ENCODE measurements at regions not wholly inside any gene's neighbourhood (a gene's known extent, or its start where the extent isn't known, plus 50 kb on each side); places are given as distances from the start of the nearest gene placed in this dataset.
"Not testable (repeated sequence)": the region's sequence is repeated elsewhere in the genome, so short reads cannot be mapped to it uniquely, and the experiment has no call there.

DNA sequence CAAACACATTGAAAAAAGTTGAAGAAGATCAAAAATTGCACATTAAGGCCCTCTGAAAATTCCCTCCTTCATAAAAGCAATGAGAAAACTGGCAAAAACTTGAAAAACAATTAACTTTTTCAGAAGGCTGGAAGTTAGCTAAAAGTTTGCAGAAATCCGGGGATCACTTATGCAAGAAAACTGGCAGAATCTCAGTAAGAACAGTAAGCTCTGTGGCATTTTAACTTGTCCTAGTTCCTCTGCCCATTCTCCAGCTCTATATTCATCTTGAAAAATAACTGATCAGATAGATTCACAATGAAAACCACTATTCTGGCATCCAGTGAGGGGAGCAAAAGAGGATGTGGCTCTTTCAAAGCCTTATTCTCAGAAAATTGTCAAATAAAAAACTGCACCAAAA is 566.8 kb downstream of the NTRK3 start:
- H3K4me1 Mint-ChIP-seq, result no peaks in the 10 kb centered on the region
- intact Hi-C loops (cut with DNase I, micrococcal nuclease), result no loop called here
- ChIA-PET POLR2A (no interaction called here), CTCF (no interaction called here)
- H3K36me3 Mint-ChIP-seq (ENCODE audit: low read depth), result no peaks in the 10 kb centered on the region
- H3K27me3 Mint-ChIP-seq, result no peaks in the 10 kb centered on the region
- DNase-seq (no peak), ATAC-seq (no peak)
- H3K27ac Mint-ChIP-seq, result no peak overlapping the region
- H3K9me3 Mint-ChIP-seq (ENCODE audit: low read depth), result no peaks in the 10 kb centered on the region
- H3K4me3 Mint-ChIP-seq, result no peak overlapping the region

DNA sequence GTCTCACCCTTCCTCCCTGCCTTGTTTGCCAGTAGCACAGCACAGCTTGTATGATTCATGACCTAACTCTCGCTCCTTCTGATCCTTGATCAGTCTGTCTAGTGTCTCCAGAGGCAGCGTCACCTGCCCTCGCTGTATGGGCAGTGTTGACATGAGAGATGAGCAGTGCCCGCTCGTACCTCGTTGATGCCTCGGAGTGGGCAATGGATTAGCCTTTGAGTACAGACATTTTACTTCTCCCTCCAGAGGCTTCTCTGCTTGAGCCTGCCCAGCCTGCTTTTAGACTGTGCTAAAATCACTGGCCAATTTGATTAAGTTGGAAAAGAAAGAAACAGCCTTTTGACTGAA is 569.0 kb downstream of the NTRK3 start:
- Mint-ChIP-seq H3K4me1 (peaks cover under 1% of the 10 kb centered on the region), H3K4me3 (no peak overlapping the region), H3K9me3 (ENCODE audit: low read depth) (peaks cover 2% of the 10 kb centered on the region), H3K27ac (no peak overlapping the region), H3K36me3 (ENCODE audit: low read depth) (no peaks in the 10 kb centered on the region), H3K27me3 (peaks cover 2% of the 10 kb centered on the region)
- intact Hi-C loops (cut with DNase I, micrococcal nuclease), result no loop called here
- ATAC-seq (no peak), DNase-seq (no peak)
- ChIA-PET CTCF (no interaction called here), POLR2A (no interaction called here)

DNA sequence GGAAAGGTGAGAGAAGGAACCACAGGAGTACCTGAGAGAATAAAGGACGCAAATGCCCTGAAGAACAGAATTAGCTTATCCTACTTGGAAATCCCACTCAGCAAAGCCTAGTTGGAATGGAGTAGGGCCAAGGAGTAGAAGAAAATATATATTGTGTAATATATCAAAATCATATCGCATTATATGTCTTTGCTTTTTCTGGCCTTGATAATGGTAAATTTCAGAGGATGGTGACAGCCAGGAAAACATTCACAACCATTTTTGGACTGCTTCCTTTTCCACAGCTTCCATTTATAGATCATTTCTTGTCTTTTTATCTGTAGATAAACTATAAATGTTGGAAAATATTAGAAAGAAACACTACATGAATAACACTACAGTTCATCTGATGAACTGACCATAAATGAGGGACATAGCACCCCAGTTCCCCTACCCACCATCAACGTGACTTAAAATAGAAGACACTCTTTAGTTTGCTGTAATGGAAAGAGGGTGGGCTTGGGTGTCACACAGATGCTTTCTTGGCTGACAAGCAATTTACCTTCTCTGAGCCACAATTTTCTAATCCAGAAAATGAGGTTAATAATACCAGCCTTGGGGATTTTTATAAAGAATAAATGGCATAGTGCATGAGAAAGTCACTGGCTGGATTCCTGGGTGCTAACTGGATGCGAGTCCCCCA is 569.6 kb downstream of the NTRK3 start:
- H3K9me3 Mint-ChIP-seq (ENCODE audit: low read depth), result peaks cover 2% of the 10 kb centered on the region
- DNase-seq (no peak), ATAC-seq (no peak)
- H3K4me1 Mint-ChIP-seq, result peaks cover 6% of the 10 kb centered on the region
- CTCF ChIA-PET, result no interaction called here
- H3K27me3 Mint-ChIP-seq, result peaks cover 2% of the 10 kb centered on the region
- no peaks in the 10 kb centered on the region for H3K36me3 Mint-ChIP-seq (ENCODE audit: low read depth)
- POLR2A ChIA-PET, result no interaction called here
- intact Hi-C loops (cut with DNase I, micrococcal nuclease), result no loop called here
- no peak overlapping the region for H3K27ac Mint-ChIP-seq
- no peak overlapping the region for H3K4me3 Mint-ChIP-seq

DNA sequence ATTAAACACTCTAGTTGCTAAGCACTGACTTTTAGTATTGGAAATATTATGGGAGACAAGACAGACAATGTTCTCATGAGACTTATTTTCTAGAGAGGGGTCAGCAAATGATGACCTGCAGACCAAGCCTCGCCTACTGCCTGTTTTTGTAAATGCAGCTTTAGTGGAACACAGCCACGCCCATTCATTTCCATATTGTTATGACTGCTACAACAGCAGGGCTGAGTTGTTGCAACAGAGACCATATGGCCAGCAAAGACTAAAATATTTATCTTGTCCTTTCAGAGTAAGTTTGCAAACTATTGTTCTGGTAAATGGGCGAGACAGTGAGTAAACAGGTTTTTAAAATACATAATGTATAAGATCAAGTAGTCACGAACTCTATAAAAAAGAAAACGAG is 570.2 kb downstream of the NTRK3 start:
- Mint-ChIP-seq H3K27me3 (peaks cover 2% of the 10 kb centered on the region), H3K4me3 (no peak overlapping the region), H3K27ac (no peak overlapping the region), H3K9me3 (ENCODE audit: low read depth) (peaks cover 2% of the 10 kb centered on the region), H3K4me1 (peaks cover 10% of the 10 kb centered on the region), H3K36me3 (ENCODE audit: low read depth) (no peaks in the 10 kb centered on the region)
- ChIA-PET CTCF (no interaction called here), POLR2A (no interaction called here)
- intact Hi-C loops (cut with DNase I, micrococcal nuclease), result no loop called here
- no peak for ATAC-seq
- DNase-seq, result no peak

DNA sequence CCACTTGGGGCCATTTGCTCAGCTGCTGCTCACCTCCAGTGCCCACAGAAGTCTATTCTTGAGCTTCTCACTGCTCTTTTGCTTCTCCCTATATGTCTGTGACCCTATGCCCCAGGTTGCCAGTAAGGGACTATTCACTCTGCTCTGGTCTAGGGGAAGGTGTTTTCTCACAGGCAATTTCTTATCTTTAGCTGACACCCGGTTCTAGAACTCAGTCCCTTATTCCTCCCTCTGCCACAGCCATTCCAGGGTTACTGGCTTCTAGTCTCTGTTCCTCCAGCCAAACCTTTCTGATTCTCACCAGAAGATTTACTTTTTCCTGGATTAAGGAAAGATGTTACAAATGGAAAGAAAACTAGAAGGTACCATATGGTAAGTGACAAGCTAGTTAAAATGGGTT is 574.0 kb downstream of the NTRK3 start:
- Mint-ChIP-seq H3K27me3 (peaks cover 2% of the 10 kb centered on the region), H3K27ac (no peak overlapping the region), H3K36me3 (ENCODE audit: low read depth) (peaks cover 2% of the 10 kb centered on the region), H3K4me3 (no peak overlapping the region), H3K9me3 (ENCODE audit: low read depth) (peaks cover 11% of the 10 kb centered on the region), H3K4me1 (peaks cover 14% of the 10 kb centered on the region)
- ChIA-PET CTCF (no interaction called here), POLR2A (no interaction called here)
- intact Hi-C loops (cut with DNase I, micrococcal nuclease), result no loop called here
- no peak for ATAC-seq
- no peak for DNase-seq

DNA sequence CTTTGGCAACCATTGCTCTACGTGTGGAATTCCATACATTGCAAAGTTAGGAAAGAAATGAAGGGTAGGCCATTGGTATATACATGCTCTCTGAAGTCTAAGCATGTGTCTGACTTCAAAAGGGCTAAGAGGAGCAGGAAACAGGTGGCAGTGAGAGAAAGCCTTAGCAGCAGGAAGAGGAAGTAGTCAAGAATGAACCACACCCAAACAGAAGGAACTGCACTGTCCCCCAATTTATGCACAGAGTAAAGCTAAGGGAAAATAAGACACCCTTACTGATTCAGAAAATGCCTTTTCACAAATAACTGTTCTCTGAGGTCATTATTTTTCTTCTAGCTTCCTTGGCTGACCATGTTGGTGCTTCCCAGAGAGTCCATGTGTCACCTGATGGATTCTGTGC is 575.4 kb downstream of the NTRK3 start:
- POLR2A ChIA-PET, result no interaction called here
- ATAC-seq (no peak), DNase-seq (no peak)
- CTCF ChIA-PET, result no interaction called here
- no peak overlapping the region for H3K27ac Mint-ChIP-seq
- H3K27me3 Mint-ChIP-seq, result peaks cover 2% of the 10 kb centered on the region
- peaks cover 14% of the 10 kb centered on the region for H3K4me1 Mint-ChIP-seq
- intact Hi-C loops (cut with DNase I, micrococcal nuclease), result no loop called here
- peaks cover 18% of the 10 kb centered on the region for H3K9me3 Mint-ChIP-seq (ENCODE audit: low read depth)
- H3K36me3 Mint-ChIP-seq (ENCODE audit: low read depth), result peaks cover 8% of the 10 kb centered on the region
- no peak overlapping the region for H3K4me3 Mint-ChIP-seq

DNA sequence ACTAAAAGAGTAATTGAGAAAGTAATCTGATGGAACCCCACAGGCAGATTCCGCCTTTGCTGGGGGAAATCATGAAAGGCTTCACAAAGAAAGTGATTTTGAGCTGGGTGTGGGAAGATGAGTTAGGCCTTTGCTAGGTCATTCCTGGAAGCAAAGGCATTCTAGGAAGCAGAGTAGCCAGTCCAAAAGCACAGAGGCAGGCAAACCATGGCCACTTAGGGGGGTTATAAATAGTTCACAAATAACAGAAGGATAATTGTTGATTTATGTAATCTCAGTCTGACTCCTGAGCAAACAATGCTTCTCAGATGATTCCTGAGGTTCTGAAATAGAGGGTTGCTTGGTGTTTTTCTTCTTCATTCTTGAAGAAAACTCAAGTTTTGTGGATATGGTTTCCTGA is 576.3 kb downstream of the NTRK3 start:
- Mint-ChIP-seq H3K4me1 (peaks cover 14% of the 10 kb centered on the region), H3K4me3 (no peak overlapping the region), H3K9me3 (ENCODE audit: low read depth) (peaks cover 22% of the 10 kb centered on the region), H3K27me3 (peaks cover 2% of the 10 kb centered on the region), H3K36me3 (ENCODE audit: low read depth) (peaks cover 8% of the 10 kb centered on the region), H3K27ac (no peak overlapping the region)
- CTCF ChIA-PET, result no interaction called here
- POLR2A ChIA-PET, result no interaction called here
- DNase-seq, result no peak
- ATAC-seq, result no peak
- intact Hi-C loops (cut with DNase I, micrococcal nuclease), result no loop called here

DNA sequence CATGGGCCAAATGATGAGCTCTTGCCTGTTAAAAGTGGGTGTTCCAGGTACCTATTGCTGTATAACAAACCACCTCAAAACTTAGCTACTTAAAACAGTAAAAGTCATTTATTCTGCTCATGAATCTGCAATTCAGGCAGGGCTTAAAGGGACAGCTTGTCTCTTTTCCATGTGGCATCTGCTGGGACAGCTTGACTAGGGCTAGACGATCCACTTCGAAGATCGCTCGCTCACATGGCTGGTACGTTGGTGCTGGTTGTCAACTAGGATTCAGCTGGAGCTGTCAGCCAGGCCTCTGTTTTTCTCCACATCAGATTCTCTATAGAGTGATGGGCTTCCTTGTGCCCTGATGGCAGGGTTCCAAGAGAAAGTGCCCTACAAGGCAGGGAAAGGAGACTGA is 581.3 kb downstream of the NTRK3 start:
- no peak for ATAC-seq
- CTCF ChIA-PET, result no interaction called here
- Mint-ChIP-seq H3K4me3 (no peak overlapping the region), H3K27me3 (peaks cover 4% of the 10 kb centered on the region), H3K4me1 (no peaks in the 10 kb centered on the region), H3K36me3 (ENCODE audit: low read depth) (peaks cover 8% of the 10 kb centered on the region), H3K9me3 (ENCODE audit: low read depth) (peaks cover 21% of the 10 kb centered on the region), H3K27ac (no peak overlapping the region)
- POLR2A ChIA-PET, result no interaction called here
- DNase-seq, result no peak
- intact Hi-C loops (cut with DNase I, micrococcal nuclease), result no loop called here

DNA sequence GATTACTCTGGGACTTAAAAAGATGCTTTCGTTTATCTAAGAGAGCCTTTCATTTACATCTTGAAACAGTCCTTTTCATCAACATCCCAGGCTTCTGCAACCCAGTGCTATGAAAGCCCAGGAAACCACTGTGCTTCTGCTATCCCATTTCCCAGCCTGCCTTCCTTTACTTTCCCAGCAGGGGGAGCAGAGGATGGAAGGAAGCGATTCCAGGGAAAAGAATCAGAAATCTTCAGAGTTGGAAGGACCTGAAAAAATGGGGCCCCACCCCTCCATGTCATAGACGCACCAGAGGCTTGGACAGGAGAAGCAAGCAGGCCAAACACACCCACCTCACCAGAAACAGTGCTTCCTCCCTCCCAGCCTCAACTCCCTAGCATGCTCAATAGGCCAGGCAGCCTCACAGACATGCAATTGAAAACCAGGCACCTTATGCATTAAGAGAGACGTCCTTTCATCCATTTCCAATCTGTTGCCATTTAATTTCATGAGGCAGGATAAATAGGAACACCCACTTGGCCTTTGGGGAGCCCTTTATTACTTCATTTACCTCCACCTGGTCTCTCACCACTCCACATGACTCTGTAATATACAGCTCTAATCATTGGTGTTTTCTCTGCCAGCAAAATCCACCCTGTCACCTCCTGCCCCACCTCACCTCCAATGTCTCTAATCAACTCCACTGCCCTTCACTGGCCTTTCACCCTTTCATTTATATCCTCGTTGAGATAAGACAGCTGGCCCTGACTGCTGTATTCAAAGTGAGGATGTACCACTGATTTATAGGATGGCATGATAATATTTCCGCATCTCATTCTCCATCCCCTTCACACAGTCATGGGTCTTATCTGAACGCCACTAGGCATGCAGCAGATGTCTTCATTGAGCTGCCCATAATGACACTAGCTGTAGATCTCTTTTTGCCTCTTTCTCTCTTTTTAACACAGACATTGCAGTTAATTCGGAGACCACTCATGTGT is 583.9 kb downstream of the NTRK3 start:
- H3K4me3 Mint-ChIP-seq, result no peak overlapping the region
- intact Hi-C loops (cut with DNase I, micrococcal nuclease), result no loop called here
- POLR2A ChIA-PET, result no interaction called here

DNA sequence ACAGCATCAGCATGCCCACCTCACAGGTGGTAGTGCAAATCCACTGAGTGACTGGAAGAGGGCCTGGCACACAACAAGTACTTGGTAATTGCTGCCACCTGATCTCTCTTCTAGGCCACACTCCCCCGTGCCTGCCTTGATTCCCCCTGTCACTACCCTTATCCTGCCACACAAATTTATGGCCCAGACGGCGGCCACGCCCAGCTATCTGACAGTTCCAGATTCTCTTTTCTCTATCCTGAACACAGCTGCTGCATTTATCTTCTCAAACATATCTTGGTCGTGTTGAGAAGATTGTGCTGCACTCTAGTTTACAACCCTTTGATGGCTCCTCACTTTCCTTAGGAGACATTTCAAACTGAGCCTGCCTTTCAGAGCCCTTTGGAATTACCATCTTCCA is 585.2 kb downstream of the NTRK3 start:
- ATAC-seq (no peak), DNase-seq (no peak)
- ChIA-PET POLR2A (no interaction called here), CTCF (no interaction called here)
- H3K4me1 Mint-ChIP-seq, result no peaks in the 10 kb centered on the region
- no peak overlapping the region for H3K4me3 Mint-ChIP-seq
- intact Hi-C loops (cut with DNase I, micrococcal nuclease), result no loop called here
- peaks cover 12% of the 10 kb centered on the region for H3K9me3 Mint-ChIP-seq (ENCODE audit: low read depth)
- no peaks in the 10 kb centered on the region for H3K36me3 Mint-ChIP-seq (ENCODE audit: low read depth)
- no peak overlapping the region for H3K27ac Mint-ChIP-seq
- peaks cover 4% of the 10 kb centered on the region for H3K27me3 Mint-ChIP-seq

More for the DNA sequence above, 583.9 kb downstream of the NTRK3 start:
- Mint-ChIP-seq H3K4me1 (no peaks in the 10 kb centered on the region), H3K27ac (no peak overlapping the region), H3K9me3 (ENCODE audit: low read depth) (peaks cover 19% of the 10 kb centered on the region), H3K27me3 (peaks cover 4% of the 10 kb centered on the region), H3K36me3 (ENCODE audit: low read depth) (peaks cover 6% of the 10 kb centered on the region)
- ATAC-seq, result no peak
- CTCF ChIA-PET, result no interaction called here
- DNase-seq, result no peak

DNA sequence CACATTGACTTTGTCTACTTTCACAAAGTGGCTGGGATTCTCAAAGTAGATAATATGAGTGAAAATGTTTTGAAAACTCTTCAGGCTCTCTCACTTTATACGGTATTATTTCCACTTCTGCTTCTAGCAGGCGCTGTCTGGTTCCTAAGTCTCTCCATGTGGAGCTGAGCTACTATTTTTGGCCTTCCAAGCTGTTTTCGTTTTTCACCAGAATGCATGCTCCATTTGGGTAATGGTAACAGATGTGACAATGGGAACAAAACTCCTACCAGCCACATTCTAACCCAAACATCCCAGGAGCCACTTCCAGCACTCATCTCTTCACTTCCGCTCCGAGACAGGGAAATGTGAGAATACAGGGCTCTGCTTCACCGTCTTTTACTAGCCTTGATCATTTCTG is 586.7 kb downstream of the NTRK3 start:
- peaks cover 9% of the 10 kb centered on the region for H3K9me3 Mint-ChIP-seq (ENCODE audit: low read depth)
- ChIA-PET POLR2A (no interaction called here), CTCF (interaction anchor here (0.6 kb wide), 1 partner anchor 66 kb away, joined by 4 read pairs; no protein-coding TSS in a partner anchor)
- ATAC-seq, result no peak
- H3K4me3 Mint-ChIP-seq, result no peak overlapping the region
- no peak for DNase-seq
- no peak overlapping the region for H3K27ac Mint-ChIP-seq
- H3K36me3 Mint-ChIP-seq (ENCODE audit: low read depth), result no peaks in the 10 kb centered on the region
- no peaks in the 10 kb centered on the region for H3K4me1 Mint-ChIP-seq
- peaks cover 4% of the 10 kb centered on the region for H3K27me3 Mint-ChIP-seq
- intact Hi-C loops (cut with DNase I, micrococcal nuclease), result no loop called here

DNA sequence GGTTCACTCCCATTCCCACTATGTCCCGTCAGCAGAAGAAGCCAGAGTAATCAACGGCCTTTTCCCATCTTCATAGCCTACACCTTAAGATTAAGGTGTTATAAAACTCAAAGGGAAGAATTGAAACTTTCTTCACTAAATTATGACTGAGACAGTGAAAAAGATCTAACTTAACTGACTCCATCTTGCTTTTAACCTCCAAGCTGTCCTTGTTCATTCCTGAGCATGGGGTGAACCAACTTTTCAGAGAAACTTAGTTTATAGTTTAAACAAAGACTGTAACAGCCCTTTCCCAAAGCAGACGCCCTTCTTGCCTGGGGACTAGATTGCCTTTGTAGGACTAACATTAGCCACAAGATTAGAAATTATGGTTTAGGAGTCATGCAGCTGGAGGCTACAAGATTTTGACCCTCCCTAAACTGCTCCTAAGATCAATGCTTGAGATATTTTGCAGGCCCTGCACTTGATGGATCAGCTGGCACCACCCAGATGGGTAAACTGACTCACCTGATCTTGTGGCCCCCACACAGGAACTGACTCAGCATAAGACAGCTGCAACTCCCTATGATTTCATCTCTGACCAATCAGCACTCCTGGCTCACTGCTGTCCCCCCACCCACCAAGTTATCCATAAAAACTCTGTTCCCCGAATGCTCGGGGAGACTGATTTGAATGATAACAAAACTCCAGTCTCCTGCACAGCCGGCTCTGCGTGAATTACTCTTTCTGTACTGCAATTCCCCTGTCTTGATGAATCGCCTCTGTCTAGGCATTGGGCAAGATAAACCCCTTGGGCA is 587.6 kb downstream of the NTRK3 start:
- H3K36me3 Mint-ChIP-seq (ENCODE audit: low read depth); H3K4me1 Mint-ChIP-seq; ATAC-seq; intact Hi-C loops (cut with DNase I, micrococcal nuclease); H3K9me3 Mint-ChIP-seq (ENCODE audit: low read depth); H3K27ac Mint-ChIP-seq; POLR2A ChIA-PET; DNase-seq; H3K27me3 Mint-ChIP-seq; H3K4me3 Mint-ChIP-seq: not testable (repeated sequence)
- CTCF ChIA-PET, result interaction anchor here (0.6 kb wide), 1 partner anchor 66 kb away, joined by 4 read pairs; no protein-coding TSS in a partner anchor
